Activated naive CD4-positive, alpha-beta T cell treated with anti-CD3 and anti-CD28 coated beads, Interleukin-2, amount 50 U/mL, for 72 hours (primary cell): ENCODE measurements at regions not wholly inside any gene's neighbourhood (a gene's known extent, or its start where the extent isn't known, plus 50 kb on each side); places are given as distances from the start of the nearest gene placed in this dataset.
A peak's percentile ranks its signal among the peaks of the same experiment; 100 is the strongest.
"Not testable (repeated sequence)": the region's sequence is repeated elsewhere in the genome, so short reads cannot be mapped to it uniquely, and the experiment has no call there.

ENCODE experiments used
- ATAC-seq, 2 donors: fragments of 150-1000 bp; cut with Tn5 transposase; 2 replicates each; pipeline ENCODE4 v1.10.0; 2021; ENCODE audit warnings: mild to moderate bottlenecking in 2 of 2, moderate library complexity in 2 of 2
- DNase-seq, 2 donors: peaks; one replicate each; pipeline ENCODE4 v3.0.0; 2021 to 2022; ENCODE audit warnings: low spot score in 2 of 2
- H3K27ac Mint-ChIP-seq, 2 donors: one replicate each; pipeline ENCODE4 v1.8.0; 2022; ENCODE audit warnings: mild to moderate bottlenecking in 2 of 2, mixed read lengths in 2 of 2
- H3K36me3 Mint-ChIP-seq, 2 donors: one replicate each; pipeline ENCODE4 v1.8.0; 2022; ENCODE audit warnings: mixed read lengths in 2 of 2
- H3K9me3 Mint-ChIP-seq, 2 donors: one replicate each; pipeline ENCODE4 v1.8.0; 2022; ENCODE audit warnings: mixed read lengths in 2 of 2

DNA sequence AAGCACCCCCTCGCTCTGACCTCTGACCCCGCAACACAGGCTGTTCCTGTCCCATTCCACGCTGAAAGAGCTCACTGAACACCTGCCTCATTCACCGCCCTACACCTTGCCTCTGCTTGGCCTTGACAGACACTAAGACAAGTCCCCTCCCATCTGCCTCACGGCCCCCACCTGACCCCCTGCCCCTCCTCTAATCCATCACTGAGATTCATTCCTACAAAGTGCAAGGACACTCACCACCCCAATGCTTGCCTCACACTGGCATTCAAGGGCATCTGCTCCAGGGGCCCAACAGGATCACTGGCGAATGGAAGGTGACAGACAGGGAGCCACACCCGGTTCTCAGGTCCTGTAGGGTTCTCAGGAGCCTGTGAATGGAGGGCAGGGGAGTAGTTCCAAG lies 68.1 kb upstream of the NANOS1 start:
- Mint-ChIP-seq H3K27ac (no peak overlapping the region), H3K36me3 (no peaks in the 10 kb centered on the region), H3K9me3 (no peaks in the 10 kb centered on the region)
- DNase-seq (no peak), ATAC-seq (no peak)

GRCh38 chr10:118962331-118962868 lies 67.1 kb upstream of the NANOS1 start:
- H3K36me3 Mint-ChIP-seq, DNase-seq, H3K9me3 Mint-ChIP-seq, ATAC-seq, H3K27ac Mint-ChIP-seq: not testable (repeated sequence)

DNA sequence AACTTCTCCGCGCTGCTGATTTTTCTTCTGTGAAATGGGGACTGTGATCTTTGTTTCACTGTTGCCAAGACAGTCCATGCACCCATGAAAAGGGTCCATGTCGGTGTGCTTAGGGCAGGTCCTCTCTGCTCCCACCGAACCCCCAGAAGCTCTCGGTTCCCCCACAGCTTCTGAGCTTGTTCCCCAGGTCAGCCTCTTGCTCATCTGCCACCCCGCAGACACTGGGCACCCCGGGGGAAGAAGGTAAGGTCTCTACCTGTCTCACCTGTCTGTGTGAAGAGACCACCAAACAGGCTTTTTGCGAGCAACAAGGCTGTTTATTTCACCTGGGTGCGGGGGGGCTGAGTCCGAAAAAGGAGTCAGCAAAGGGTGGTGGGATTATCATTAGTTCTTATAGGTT lies 66.2 kb upstream of the NANOS1 start:
- Mint-ChIP-seq H3K27ac (no peak overlapping the region), H3K9me3 (no peaks in the 10 kb centered on the region), H3K36me3 (no peaks in the 10 kb centered on the region)
- DNase-seq (no peak), ATAC-seq (no peak)

GRCh38 chr10:118963933-118964332 lies 65.6 kb upstream of the NANOS1 start:
- H3K36me3 Mint-ChIP-seq: no peaks in the 10 kb centered on the region
- no peak overlapping the region for H3K27ac Mint-ChIP-seq
- H3K9me3 Mint-ChIP-seq: no peaks in the 10 kb centered on the region
- no peak for DNase-seq
- ATAC-seq: no peak

DNA sequence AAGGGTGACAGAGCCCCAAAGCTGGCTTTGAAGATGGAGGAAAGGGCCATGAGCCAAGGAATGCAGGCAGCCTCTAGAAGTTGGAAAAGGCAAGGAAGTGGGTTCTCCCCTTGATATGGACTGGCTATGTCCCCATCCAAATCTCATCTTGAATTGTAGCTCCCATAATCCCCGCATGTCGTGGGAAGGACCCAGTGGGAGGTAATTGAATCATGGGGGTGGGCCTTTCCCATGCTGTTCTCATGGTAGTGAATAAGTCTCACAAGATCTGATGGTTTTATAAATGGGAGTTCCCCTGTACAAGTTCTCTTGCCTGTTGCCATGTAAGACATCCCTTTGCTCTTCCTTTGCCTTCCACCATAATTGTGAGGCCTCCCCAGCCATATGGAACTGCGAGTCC lies 65.0 kb upstream of the NANOS1 start:
- ATAC-seq, H3K27ac Mint-ChIP-seq, H3K36me3 Mint-ChIP-seq, H3K9me3 Mint-ChIP-seq, DNase-seq: not testable (repeated sequence)

DNA sequence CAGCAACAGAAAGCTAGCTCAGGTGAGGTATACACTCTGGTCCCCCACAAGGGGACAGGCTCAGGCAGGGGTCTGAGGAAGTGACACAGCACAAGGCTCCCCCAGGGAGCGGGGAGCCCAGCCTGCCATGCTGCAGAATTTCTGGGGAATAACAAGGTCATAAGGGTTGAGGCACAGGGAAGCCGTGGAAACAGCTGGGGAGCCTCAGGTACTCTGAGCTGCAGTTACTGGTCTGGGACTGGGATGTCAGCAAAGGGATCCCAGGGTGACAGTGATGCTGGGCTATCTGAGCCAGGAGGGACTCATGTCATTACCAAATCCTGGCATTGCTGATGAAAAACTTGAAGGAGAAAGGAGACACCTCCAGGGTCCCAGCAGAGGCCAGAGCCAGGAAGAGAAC lies 64.4 kb upstream of the NANOS1 start:
- DNase-seq: no peak
- no peaks in the 10 kb centered on the region for H3K36me3 Mint-ChIP-seq
- H3K27ac Mint-ChIP-seq: no peak overlapping the region
- ATAC-seq: no peak
- H3K9me3 Mint-ChIP-seq: no peaks in the 10 kb centered on the region

DNA sequence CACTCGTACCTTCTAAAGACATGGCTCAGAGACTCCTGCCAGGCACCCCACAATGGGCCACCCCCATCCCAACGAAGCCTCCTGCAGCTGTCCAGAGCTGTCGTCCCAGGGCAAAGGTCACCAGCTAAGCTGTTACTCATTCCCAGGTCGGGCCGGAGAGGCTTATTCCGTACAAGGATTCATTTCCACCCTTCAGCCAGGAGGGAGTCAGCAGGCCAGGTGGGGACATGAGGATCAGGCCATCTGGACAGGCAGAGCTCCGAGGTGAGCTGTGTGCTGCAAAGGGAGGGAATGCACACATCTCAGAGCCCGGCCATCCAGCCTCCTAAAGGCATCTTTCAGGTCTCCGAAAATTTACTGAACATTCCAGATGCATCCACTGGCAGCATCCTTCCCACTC lies 63.9 kb upstream of the NANOS1 start:
- H3K9me3 Mint-ChIP-seq: no peaks in the 10 kb centered on the region
- DNase-seq (no peak), ATAC-seq (no peak)
- H3K36me3 Mint-ChIP-seq: no peaks in the 10 kb centered on the region
- H3K27ac Mint-ChIP-seq: no peak overlapping the region

DNA sequence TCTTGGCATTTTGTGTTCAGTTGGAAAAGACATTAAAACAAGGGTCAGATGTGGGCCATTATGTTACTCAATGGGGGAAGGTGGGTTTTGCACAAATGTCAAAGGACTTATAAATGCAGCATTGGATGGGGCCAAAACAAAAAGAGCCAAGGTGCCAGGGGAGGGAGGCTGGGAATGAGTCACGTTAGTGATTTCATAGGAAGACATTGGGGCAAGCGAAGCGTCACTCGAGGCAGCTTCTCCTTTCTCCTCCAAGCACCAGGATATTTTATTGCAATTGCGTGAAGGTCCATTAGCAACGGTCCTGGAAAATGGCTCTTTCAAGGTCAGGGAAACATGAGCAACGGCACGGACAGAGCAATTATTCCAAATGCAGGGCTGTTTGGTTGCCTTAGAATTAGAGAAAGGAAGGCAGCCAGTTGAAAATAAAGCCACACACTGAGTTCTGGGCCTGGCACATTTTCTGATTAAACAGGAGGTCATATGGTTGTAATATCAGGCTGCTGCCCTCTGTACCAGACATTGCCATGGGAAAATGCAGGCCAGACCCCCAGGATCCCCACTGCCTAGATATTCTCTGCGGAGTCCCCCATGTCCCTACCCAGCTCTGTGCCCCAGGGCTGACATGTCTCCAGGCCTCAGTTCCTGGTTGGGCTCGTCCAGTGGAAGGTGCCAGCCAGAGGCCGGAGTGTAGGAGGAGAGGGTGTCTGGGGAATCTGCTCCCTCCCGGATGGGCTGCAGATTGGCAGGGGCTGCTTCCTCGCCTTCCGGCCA lies 63.3 kb upstream of the NANOS1 start:
- Mint-ChIP-seq H3K27ac (peak overlapping the region in 1 of 2 donors; percentile 13), H3K36me3 (no peaks in the 10 kb centered on the region), H3K9me3 (no peaks in the 10 kb centered on the region)
- no peak for DNase-seq
- ATAC-seq: no peak

GRCh38 chr10:118966850-118967125 lies 62.7 kb upstream of the NANOS1 start:
- ATAC-seq (no peak), DNase-seq (no peak)
- no peaks in the 10 kb centered on the region for H3K36me3 Mint-ChIP-seq
- H3K27ac Mint-ChIP-seq: no peak overlapping the region
- no peaks in the 10 kb centered on the region for H3K9me3 Mint-ChIP-seq

DNA sequence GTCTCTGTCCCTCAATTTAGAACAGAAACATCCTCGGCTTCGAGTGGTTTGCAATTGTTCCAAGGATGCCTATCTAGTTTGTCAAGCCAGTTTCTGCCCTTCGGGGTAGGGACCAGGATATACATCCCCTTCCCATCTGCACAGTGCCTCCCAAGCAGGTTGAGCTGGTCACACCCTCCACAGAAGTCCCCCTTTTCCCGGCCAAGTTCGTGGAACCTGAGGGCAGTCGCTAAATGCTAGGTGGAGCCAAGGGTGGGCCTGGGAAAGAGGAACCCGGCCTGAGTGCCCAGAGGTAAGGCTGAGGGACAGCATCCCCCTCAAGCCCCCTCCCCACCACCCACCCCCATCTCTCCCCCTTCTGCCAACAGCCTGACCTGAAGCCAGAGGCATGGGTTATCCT lies 62.4 kb upstream of the NANOS1 start:
- Mint-ChIP-seq H3K9me3 (no peaks in the 10 kb centered on the region), H3K36me3 (no peaks in the 10 kb centered on the region), H3K27ac (no peak overlapping the region)
- ATAC-seq: no peak
- DNase-seq: no peak

DNA sequence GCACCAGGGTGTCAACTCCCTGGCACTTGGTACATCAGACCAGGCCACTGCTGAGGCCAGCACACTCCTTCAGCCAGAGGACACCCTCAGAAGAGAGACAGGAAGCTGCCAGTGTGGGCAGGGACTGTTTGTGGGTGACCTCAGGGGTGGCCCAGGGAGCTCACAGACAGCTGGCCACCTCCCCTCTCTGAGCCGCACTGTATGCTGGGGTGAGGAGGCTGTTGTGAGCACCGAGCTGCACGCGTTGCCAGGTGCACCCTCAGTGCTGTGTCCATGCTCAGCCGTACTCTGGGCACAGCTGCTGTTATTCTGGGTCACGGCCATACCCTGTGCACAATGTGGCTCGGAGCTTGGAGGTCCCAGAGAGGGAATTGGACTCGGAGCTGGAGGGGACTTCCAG lies 61.5 kb upstream of the NANOS1 start:
- H3K9me3 Mint-ChIP-seq: no peaks in the 10 kb centered on the region
- no peak overlapping the region for H3K27ac Mint-ChIP-seq
- no peaks in the 10 kb centered on the region for H3K36me3 Mint-ChIP-seq
- no peak for DNase-seq
- ATAC-seq: no peak

DNA sequence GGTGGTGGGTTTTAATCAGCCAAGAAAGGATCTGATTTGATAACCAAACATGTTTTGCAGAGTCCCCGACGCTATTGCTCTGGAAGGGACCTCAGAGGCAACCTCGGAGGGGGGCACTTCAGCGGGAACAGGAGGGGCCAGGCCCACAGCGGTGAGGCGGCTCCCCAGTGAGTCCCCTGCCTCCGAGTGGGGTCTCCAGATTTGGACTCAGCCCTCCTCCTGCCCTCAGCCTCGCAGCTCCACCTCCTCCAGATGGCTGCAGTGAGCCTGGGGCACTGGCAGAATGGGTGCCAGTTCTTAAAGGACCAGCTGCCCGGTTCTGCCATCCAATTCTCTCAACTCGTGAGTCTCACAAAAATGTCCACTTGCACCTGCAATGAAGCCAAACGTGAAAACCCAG lies 61.0 kb upstream of the NANOS1 start:
- ATAC-seq: no peak
- DNase-seq: no peak
- Mint-ChIP-seq H3K27ac (no peak overlapping the region), H3K36me3 (peaks cover 0 to 2% of the 10 kb centered on the region in 2 donors), H3K9me3 (peaks cover 2% of the 10 kb centered on the region in 2 donors)

GRCh38 chr10:118969014-118969413 lies 60.5 kb upstream of the NANOS1 start:
- Mint-ChIP-seq H3K9me3 (peaks cover 5% of the 10 kb centered on the region in 2 donors), H3K36me3 (peaks cover 0 to 6% of the 10 kb centered on the region in 2 donors), H3K27ac (no peak overlapping the region)
- ATAC-seq (no peak), DNase-seq (no peak)

- Mint-ChIP-seq H3K9me3 (peaks cover 5% of the 10 kb centered on the region in 2 donors), H3K27ac (no peak overlapping the region), H3K36me3 (peaks cover 0 to 6% of the 10 kb centered on the region in 2 donors)
- ATAC-seq (no peak), DNase-seq (no peak)
Observed at GRCh38 chr10:118970770-118971169, 58.7 kb upstream of the NANOS1 start.

GRCh38 chr10:118971187-118971586 lies 58.3 kb upstream of the NANOS1 start:
- no peak overlapping the region for H3K27ac Mint-ChIP-seq
- no peak for ATAC-seq
- H3K9me3 Mint-ChIP-seq: peaks cover 5% of the 10 kb centered on the region in 2 donors

DNA sequence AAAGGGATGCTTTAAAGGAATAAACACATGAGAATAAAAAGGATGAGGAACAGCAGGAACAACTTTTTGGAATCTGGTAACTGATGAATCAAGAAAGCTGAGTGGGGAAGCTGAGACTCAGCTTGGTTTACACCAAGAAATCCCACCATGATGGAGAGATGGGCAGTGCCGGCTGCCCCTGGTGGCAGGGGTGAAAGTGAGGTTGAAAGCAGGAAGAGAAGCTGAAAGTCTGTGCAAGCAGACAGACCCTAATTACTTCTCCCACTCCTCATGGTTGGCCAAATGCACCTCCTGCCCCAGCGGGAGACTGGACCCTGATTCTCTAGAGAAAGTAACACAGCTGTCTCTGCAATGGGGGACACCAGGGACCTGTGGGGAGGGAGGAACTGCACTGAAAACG lies 57.6 kb upstream of the NANOS1 start:
- DNase-seq (peak in 1 of 2 donors; percentile 33), ATAC-seq (no peak)
- H3K36me3 Mint-ChIP-seq: peaks cover 0 to 6% of the 10 kb centered on the region in 2 donors
- peaks cover 5% of the 10 kb centered on the region in 2 donors for H3K9me3 Mint-ChIP-seq
- no peak overlapping the region for H3K27ac Mint-ChIP-seq

More at GRCh38 chr10:118971187-118971586, 58.3 kb upstream of the NANOS1 start:
- peaks cover 0 to 6% of the 10 kb centered on the region in 2 donors for H3K36me3 Mint-ChIP-seq
- no peak for DNase-seq

GRCh38 chr10:118973744-118974143 lies 55.8 kb upstream of the NANOS1 start:
- Mint-ChIP-seq H3K9me3 (peaks cover 5% of the 10 kb centered on the region in 2 donors), H3K36me3 (peaks cover 0 to 6% of the 10 kb centered on the region in 2 donors), H3K27ac (no peak overlapping the region)
- DNase-seq (no peak), ATAC-seq (no peak)

DNA sequence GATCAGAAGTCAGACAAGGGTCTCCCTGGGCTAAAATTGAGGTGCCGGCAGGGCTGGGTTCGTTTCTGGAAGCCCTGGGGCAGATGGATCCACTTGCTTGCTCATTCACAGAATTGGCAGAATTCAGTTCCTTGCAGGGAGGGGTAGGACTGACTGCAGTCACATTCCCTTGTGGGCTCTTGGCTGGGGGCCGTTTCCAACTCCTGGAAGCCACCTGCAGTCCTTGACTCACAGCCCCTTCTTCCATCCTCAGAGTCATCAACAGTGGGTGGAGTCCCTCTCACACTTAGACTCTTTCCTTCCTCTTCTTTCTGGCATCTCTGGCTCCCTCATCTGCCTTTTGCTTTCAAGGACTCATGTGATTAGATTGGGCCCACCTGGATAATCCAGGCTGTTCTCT lies 54.6 kb upstream of the NANOS1 start:
- Mint-ChIP-seq H3K9me3 (peaks cover 5% of the 10 kb centered on the region in 2 donors), H3K27ac (no peak overlapping the region), H3K36me3 (peaks cover 0 to 6% of the 10 kb centered on the region in 2 donors)
- DNase-seq (no peak), ATAC-seq (no peak)
